Kidney (tissue), 13 donors: ENCODE measurements at regions not wholly inside any gene's neighbourhood (a gene's known extent, or its start where the extent isn't known, plus 50 kb on each side); places are given as distances from the start of the nearest gene placed in this dataset.

ENCODE experiments used
- DNase-seq, 5 donors: peaks; one replicate each; pipeline ENCODE4 v3.0.0-alpha.2; 2013 to 2020
- FAIRE-seq: peaks from 2 replicates; lab custom pipeline; 2012; peaks lifted over from hg19 to GRCh38; lab: Jason Lieb, UNC
- H3K27ac ChIP-seq, 2 donors: one replicate each; pipeline ENCODE4 v1.7.0; 2013; ENCODE audit warnings: low read depth in 2 of 2, low read length in 2 of 2, inconsistent platforms in 1 of 2
- H3K27me3 ChIP-seq: one replicate; pipeline ENCODE4 v1.7.1; 2013; ENCODE audit warnings: low read length, inconsistent platforms; ENCODE audit not compliant: control insufficient read depth, insufficient read depth
- H3K36me3 ChIP-seq, 3 donors: one replicate each; pipeline versions ENCODE4 v1.7.0 to v1.7.1; 2013; ENCODE audit warnings: low read length in 3 of 3, control low read depth in 1 of 3, inconsistent platforms in 1 of 3; ENCODE audit not compliant: insufficient read depth in 3 of 3, control insufficient read depth in 2 of 3
- H3K4me1 ChIP-seq, 3 donors: one replicate each; pipeline versions ENCODE4 v1.7.0 to v1.7.1; 2013; ENCODE audit warnings: low read length in 3 of 3, inconsistent platforms in 1 of 3, low read depth in 1 of 3; ENCODE audit not compliant: control insufficient read depth in 2 of 3, insufficient read depth in 2 of 3
- H3K4me3 ChIP-seq, 3 donors: one replicate each; pipeline versions ENCODE4 v1.7.0 to v1.8.1; 2013; ENCODE audit warnings: low read length in 3 of 3, control low read depth in 1 of 3, inconsistent platforms in 1 of 3
- H3K9ac ChIP-seq, 3 donors: one replicate each; pipeline versions ENCODE4 v1.7.0 to v1.7.1; 2013; ENCODE audit warnings: low read length in 3 of 3, control low read depth in 1 of 3, inconsistent platforms in 1 of 3
- H3K9me3 ChIP-seq, 3 donors: one replicate each; pipeline versions ENCODE4 v1.7.0 to v1.7.1; 2013; ENCODE audit warnings: low read length in 3 of 3, control low read depth in 1 of 3, inconsistent platforms in 1 of 3; ENCODE audit not compliant: control insufficient read depth in 2 of 3, insufficient read depth in 1 of 3
- intact Hi-C: fragments of 100-400 bp; cut with DNase I; formaldehyde crosslinking; loops from one replicate; pipeline ENCODE4 v1.11.1; 2022
- TF ChIP-seq, protein P1 (sequence below): IDR thresholded peaks from 3 replicates; pipeline ENCODE4 v1.5.1; 2012; ENCODE audit warnings: mild to moderate bottlenecking, moderate library complexity, borderline replicate concordance; ENCODE audit not compliant: insufficient read depth; ENCODE audit errors: extremely low read depth
- donor health status: control.
- donor health status: control.
- donor health status: control.
- donor health status: control.
- donor health status: control.
- donor health status: DM: yes; HTN: yes; CAD: no.
- donor health status: Normal renal cell carcinoma (clear cell type).

DNA sequence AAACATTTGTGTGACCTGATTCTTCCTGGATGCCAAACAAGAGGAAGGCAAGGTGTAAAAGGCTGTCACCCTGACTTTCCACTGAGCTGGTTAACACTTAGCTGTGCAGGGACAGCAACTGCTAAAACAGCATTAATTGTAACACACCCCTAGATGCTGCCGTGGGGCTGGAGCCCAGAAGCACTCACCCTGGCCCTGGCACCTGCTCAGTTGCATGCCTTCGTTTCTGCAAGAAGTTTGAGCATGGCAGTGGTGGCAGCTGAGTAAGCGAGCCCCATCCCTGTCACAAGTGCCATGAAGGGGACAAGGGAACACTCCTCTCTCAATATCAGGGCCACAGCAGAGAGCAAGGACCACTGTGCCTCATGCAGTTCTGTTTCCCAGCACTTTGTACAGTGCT, 330.2 kb downstream of the TMEM114 start:
- H3K9ac ChIP-seq: no peak overlapping the region
- intact Hi-C loops: no loop called here
- TF ChIP-seq, protein P1, sequence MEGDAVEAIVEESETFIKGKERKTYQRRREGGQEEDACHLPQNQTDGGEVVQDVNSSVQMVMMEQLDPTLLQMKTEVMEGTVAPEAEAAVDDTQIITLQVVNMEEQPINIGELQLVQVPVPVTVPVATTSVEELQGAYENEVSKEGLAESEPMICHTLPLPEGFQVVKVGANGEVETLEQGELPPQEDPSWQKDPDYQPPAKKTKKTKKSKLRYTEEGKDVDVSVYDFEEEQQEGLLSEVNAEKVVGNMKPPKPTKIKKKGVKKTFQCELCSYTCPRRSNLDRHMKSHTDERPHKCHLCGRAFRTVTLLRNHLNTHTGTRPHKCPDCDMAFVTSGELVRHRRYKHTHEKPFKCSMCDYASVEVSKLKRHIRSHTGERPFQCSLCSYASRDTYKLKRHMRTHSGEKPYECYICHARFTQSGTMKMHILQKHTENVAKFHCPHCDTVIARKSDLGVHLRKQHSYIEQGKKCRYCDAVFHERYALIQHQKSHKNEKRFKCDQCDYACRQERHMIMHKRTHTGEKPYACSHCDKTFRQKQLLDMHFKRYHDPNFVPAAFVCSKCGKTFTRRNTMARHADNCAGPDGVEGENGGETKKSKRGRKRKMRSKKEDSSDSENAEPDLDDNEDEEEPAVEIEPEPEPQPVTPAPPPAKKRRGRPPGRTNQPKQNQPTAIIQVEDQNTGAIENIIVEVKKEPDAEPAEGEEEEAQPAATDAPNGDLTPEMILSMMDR: no peak
- H3K9me3 ChIP-seq: no peaks in the 10 kb centered on the region
- no peaks in the 10 kb centered on the region for H3K27me3 ChIP-seq
- no peaks in the 10 kb centered on the region for H3K4me1 ChIP-seq
- no peaks in the 10 kb centered on the region for H3K36me3 ChIP-seq
- no peak overlapping the region for H3K4me3 ChIP-seq
- H3K27ac ChIP-seq: no peak overlapping the region
- no peak for DNase-seq
- FAIRE-seq: no peak

DNA sequence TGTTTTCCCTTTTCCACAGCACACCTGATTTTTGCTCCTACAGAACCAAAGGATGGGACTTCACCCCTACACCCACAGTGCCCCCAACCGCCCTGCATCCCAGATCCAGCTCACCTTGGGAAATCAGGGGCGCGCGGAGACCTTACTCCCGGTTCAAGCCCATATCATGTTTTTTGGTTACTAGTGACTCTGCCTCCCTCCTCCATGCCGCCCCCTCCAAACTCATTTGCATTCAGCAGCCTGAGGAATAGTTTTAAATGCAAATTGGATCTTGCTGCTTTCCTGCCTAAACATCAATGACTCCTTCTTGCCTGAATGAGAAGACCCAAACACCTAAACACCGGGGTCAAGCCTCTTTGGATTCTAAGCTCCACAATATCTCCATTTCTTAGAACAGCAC, 331.8 kb downstream of the TMEM114 start:
- H3K9me3 ChIP-seq: no peaks in the 10 kb centered on the region
- no peak for FAIRE-seq

DNA sequence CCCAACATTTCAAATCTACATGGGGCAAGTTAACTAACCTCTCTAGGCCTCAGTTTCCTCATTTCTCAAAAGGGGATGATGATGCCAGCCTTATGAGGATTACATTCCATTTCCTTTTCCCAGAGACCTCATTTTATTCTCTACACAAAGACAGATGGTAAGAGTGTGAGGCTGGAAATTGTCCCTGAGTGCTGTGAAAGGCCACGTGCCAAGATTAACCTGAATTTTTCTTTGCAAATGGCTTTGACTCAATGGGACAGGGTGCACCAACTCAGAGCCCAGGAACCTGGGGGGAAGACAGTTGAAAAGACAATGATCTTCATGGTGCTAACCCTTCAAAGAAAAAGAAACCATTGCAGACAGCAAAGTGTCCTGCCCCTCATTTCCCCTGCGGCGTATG, 332.8 kb downstream of the TMEM114 start:
- Histone ChIP-seq H3K27me3 (no peaks in the 10 kb centered on the region), H3K4me3 (no peak overlapping the region), H3K36me3 (no peaks in the 10 kb centered on the region), H3K27ac (no peak overlapping the region), H3K4me1 (no peaks in the 10 kb centered on the region), H3K9me3 (no peaks in the 10 kb centered on the region), H3K9ac (no peak overlapping the region)
- intact Hi-C loops: no loop called here
- no peak for FAIRE-seq
- TF ChIP-seq, protein P1: no peak
- no peak for DNase-seq

More for the DNA sequence above, 331.8 kb downstream of the TMEM114 start:
- no peak overlapping the region for H3K9ac ChIP-seq
- intact Hi-C loops: no loop called here
- TF ChIP-seq, protein P1: no peak
- no peak overlapping the region for H3K27ac ChIP-seq
- H3K4me3 ChIP-seq: no peak overlapping the region
- no peaks in the 10 kb centered on the region for H3K36me3 ChIP-seq
- no peaks in the 10 kb centered on the region for H3K4me1 ChIP-seq
- no peak for DNase-seq
- H3K27me3 ChIP-seq: no peaks in the 10 kb centered on the region

DNA sequence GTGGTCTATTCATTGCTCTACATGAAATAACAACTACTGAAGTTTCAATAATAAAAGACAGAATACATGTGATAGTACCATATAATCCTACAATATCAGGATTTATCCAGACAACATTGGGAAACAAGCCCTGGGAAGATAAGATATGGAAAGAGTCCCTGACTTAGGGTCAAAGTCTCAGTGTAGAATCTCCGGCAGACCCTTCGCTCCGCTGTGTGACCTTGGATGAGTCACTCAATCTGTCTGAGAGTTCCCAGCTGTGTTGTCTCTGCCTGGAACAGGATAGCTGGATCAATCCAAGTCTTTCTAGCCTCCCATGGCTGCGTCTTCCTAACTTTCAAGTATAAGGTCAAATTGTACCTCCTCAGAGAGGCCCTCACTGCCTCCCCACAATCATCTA, 335.9 kb downstream of the TMEM114 start:
- H3K27me3 ChIP-seq: no peaks in the 10 kb centered on the region
- no peaks in the 10 kb centered on the region for H3K9me3 ChIP-seq
- no peak overlapping the region for H3K27ac ChIP-seq
- no peaks in the 10 kb centered on the region for H3K4me1 ChIP-seq
- no peak overlapping the region for H3K9ac ChIP-seq
- no peaks in the 10 kb centered on the region for H3K36me3 ChIP-seq
- DNase-seq (no peak), FAIRE-seq (no peak)
- no peak overlapping the region for H3K4me3 ChIP-seq
- intact Hi-C loops: no loop called here
- TF ChIP-seq, protein P1: no peak
